ENCODE measurements at regions not wholly inside any gene's neighbourhood (a gene's known extent, or its start where the extent isn't known, plus 50 kb on each side); places are given as distances from the start of the nearest gene placed in this dataset.
"Not testable (repeated sequence)": the region's sequence is repeated elsewhere in the genome, so short reads cannot be mapped to it uniquely, and the experiment has no call there.

- Mint-ChIP-seq H3K27me3 (peaks cover 26% of the 10 kb centered on the region), H3K4me1 (ENCODE audit: low read depth) (no peaks in the 10 kb centered on the region), H3K36me3 (ENCODE audit: low read depth) (no peaks in the 10 kb centered on the region), H3K4me3 (no peak overlapping the region), H3K27ac (no peak overlapping the region), H3K9me3 (no peaks in the 10 kb centered on the region)
- intact Hi-C loops (cut with micrococcal nuclease), result no loop called here
- ATAC-seq, result peak; percentile 80
- TF ChIP-seq CTCF (IDR thresholded peaks at IDR 0.05), result peak; percentile 83
- CTCF ChIA-PET, result interaction anchor here (0.6 to 3.0 kb wide), 18 partner anchors 11 to 136 kb away, joined by 3 to 29 read pairs (median 4); no protein-coding TSS in a partner anchor
- peak; percentile 81 for DNase-seq
- POLR2A ChIA-PET, result interaction anchor here (0.6 kb wide), 1 partner anchor 527 kb away, joined by 3 read pairs; no protein-coding TSS in a partner anchor
Observed at GRCh38 chr22:22060200-22061084, 77.9 kb upstream of the TOP3B start.

DNA sequence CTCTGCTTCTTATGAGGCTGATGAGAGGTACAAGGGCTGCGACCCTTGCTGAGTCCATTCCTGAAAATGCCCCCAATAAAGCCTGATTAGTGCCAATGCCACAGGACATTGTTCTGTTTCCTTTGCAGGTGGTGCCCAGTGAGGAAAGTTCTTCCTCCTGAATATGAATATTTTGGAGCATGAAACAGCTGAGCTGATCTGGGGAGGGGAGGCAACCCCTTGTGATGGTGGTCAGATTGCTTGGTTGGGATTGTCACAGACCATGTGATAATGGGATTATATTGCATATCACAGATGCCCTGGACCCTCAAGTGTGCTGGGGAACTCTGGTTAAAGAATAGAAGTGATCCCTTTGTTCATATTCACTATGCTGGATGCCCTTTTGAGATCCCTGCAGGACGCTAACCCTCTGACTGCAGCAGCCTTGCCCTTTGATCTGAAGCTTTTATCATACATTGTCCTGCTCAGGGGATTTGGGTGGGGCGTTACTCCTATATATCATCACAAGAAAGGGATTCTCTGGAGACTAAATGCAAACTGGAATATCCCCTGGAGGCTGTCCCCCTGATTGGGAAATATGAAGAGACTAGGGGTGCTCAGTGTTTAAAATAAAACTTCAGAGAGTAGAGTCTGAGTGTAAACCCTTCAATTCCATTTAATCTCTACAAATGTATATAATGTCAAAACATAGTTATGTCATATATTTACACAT, 76.9 kb upstream of the TOP3B start:
- ChIA-PET POLR2A (no interaction called here), CTCF (interaction anchor here (0.6 to 3.0 kb wide), 7 partner anchors 12 to 78 kb away, joined by 3 to 29 read pairs (median 10); no protein-coding TSS in a partner anchor)
- intact Hi-C loops (cut with micrococcal nuclease), result no loop called here
- Mint-ChIP-seq H3K4me3 (no peak overlapping the region), H3K4me1 (ENCODE audit: low read depth) (no peaks in the 10 kb centered on the region), H3K27ac (no peak overlapping the region), H3K9me3 (no peaks in the 10 kb centered on the region), H3K27me3 (peaks cover 26% of the 10 kb centered on the region), H3K36me3 (ENCODE audit: low read depth) (no peaks in the 10 kb centered on the region)
- ATAC-seq, result no peak
- no peak for DNase-seq
- TF ChIP-seq CTCF (IDR thresholded peaks at IDR 0.05), result no peak

- no peak for TF ChIP-seq CTCF (IDR thresholded peaks at IDR 0.05)
- no peaks in the 10 kb centered on the region for H3K9me3 Mint-ChIP-seq
- H3K27ac Mint-ChIP-seq, result no peak overlapping the region
- ATAC-seq (no peak), DNase-seq (no peak)
- no peaks in the 10 kb centered on the region for H3K36me3 Mint-ChIP-seq (ENCODE audit: low read depth)
- H3K27me3 Mint-ChIP-seq, result peaks cover 33% of the 10 kb centered on the region
- H3K4me3 Mint-ChIP-seq, result no peak overlapping the region
- no peaks in the 10 kb centered on the region for H3K4me1 Mint-ChIP-seq (ENCODE audit: low read depth)
- ChIA-PET POLR2A (interaction anchor here (0.5 to 1.1 kb wide), 2 partner anchors 8 to 1115 kb away, joined by 3 read pairs; no protein-coding TSS in a partner anchor), CTCF (interaction anchor here (0.6 to 3.0 kb wide), 4 partner anchors 13 to 79 kb away, joined by 3 to 29 read pairs (median 10); no protein-coding TSS in a partner anchor)
- intact Hi-C loops (cut with micrococcal nuclease), result no loop called here
Observed at GRCh38 chr22:22058633-22059290, 76.2 kb upstream of the TOP3B start.

DNA sequence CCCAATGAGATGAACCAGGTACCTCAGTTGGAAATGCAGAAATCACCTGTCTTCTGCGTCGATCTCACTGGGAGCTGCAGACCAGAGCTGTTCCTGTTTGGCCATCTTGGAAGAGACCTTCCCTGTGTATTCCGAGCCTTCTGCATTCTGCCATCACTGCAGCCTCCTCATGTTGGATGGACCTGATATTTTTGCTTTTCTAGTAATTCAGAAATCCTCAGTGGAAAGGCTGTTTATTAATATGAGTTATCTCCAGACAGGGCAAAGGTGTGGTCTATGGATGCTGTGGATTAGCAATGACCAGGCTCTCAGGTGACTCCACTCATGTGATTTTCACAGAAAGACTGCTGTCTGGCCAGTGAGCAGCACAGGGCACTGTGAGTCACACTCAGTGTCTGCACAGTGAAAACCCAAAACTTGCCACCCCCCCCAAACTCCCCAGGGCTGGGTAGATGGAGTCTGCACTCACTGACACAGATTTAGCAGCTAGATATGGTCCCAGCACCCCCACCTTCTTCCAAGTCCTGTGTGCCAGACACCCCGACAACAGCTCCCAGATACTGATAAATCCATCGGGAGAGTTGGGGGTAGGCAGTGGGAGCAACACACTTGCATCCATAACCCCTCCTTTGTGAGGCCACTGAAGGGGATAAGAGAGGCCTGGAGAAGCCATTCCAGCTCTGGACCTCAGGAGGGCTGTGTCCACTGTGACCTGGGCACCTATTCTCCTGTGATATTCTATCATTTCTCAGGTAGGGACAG, 75.2 kb upstream of the TOP3B start:
- no peak overlapping the region for H3K27ac Mint-ChIP-seq
- H3K4me1 Mint-ChIP-seq (ENCODE audit: low read depth), result no peaks in the 10 kb centered on the region
- no peak for TF ChIP-seq CTCF (IDR thresholded peaks at IDR 0.05)
- no peaks in the 10 kb centered on the region for H3K9me3 Mint-ChIP-seq
- H3K27me3 Mint-ChIP-seq, result peaks cover 35% of the 10 kb centered on the region
- ChIA-PET POLR2A (interaction anchor here (1.1 kb wide), 1 partner anchor 9 kb away, joined by 3 read pairs; no protein-coding TSS in a partner anchor), CTCF (no interaction called here)
- ATAC-seq (no peak), DNase-seq (no peak)
- intact Hi-C loops (cut with micrococcal nuclease), result no loop called here
- no peak overlapping the region for H3K4me3 Mint-ChIP-seq
- H3K36me3 Mint-ChIP-seq (ENCODE audit: low read depth), result no peaks in the 10 kb centered on the region

- ATAC-seq; intact Hi-C loops (cut with micrococcal nuclease); H3K27ac Mint-ChIP-seq; H3K9me3 Mint-ChIP-seq; H3K4me3 Mint-ChIP-seq; DNase-seq; H3K4me1 Mint-ChIP-seq (ENCODE audit: low read depth); H3K36me3 Mint-ChIP-seq (ENCODE audit: low read depth): not testable (repeated sequence)
- peaks cover 41% of the 10 kb centered on the region for H3K27me3 Mint-ChIP-seq
- ChIA-PET CTCF (interaction anchor here (1.0 kb wide), 1 partner anchor 139 kb away, joined by 3 read pairs; no protein-coding TSS in a partner anchor), POLR2A (interaction anchor here (1.1 kb wide), 1 partner anchor 10 kb away, joined by 3 read pairs; no protein-coding TSS in a partner anchor)
Observed at GRCh38 chr22:22056809-22057594, 74.4 kb upstream of the TOP3B start.

- POLR2A ChIA-PET, result interaction anchor here (1.3 kb wide), 1 partner anchor 10 kb away, joined by 3 read pairs; no protein-coding TSS in a partner anchor
- H3K27ac Mint-ChIP-seq; H3K4me1 Mint-ChIP-seq (ENCODE audit: low read depth); DNase-seq; intact Hi-C loops (cut with micrococcal nuclease); H3K36me3 Mint-ChIP-seq (ENCODE audit: low read depth); H3K4me3 Mint-ChIP-seq; ATAC-seq; H3K9me3 Mint-ChIP-seq; CTCF ChIA-PET: not testable (repeated sequence)
- H3K27me3 Mint-ChIP-seq, result peaks cover 44% of the 10 kb centered on the region
Observed at GRCh38 chr22:22052548-22053139, 70.1 kb upstream of the TOP3B start.

All from activated CD8-positive, alpha-beta T cell treated with anti-CD3 and anti-CD28 coated beads for 36 hours (primary cell).